Superior temporal gyrus (tissue), 1 donor: ENCODE measurements at regions not wholly inside any gene's neighbourhood (a gene's known extent, or its start where the extent isn't known, plus 50 kb on each side); places are given as distances from the start of the nearest gene placed in this dataset.
"Not testable (repeated sequence)": the region's sequence is repeated elsewhere in the genome, so short reads cannot be mapped to it uniquely, and the experiment has no call there.

Experiments
- DNase-seq: peaks from one replicate; pipeline ENCODE4 v3.0.0-alpha.2; 2016; ENCODE audit errors: extremely low spot score

GRCh38 chr10:46645110-46645509, 66.2 kb downstream of the SYT15 start:
- not testable (repeated sequence) for DNase-seq

GRCh38 chr10:46646132-46646531, 67.2 kb downstream of the SYT15 start:
- DNase-seq: not testable (repeated sequence)

GRCh38 chr10:46650967-46651366, 72.0 kb downstream of the SYT15 start:
- DNase-seq: not testable (repeated sequence)

GRCh38 chr10:46657437-46657836, 78.5 kb downstream of the SYT15 start:
- DNase-seq: not testable (repeated sequence)

- not testable (repeated sequence) for DNase-seq
Observed at GRCh38 chr10:46660027-46660834, 81.3 kb downstream of the SYT15 start.

GRCh38 chr10:46660835-46661164, 81.9 kb downstream of the SYT15 start:
- not testable (repeated sequence) for DNase-seq

- DNase-seq: not testable (repeated sequence)
Observed at GRCh38 chr10:46665536-46665935, 86.6 kb downstream of the SYT15 start.

GRCh38 chr10:46668357-46668997, 89.5 kb downstream of the SYT15 start:
- not testable (repeated sequence) for DNase-seq

GRCh38 chr10:46677836-46678435, 99.0 kb downstream of the SYT15 start:
- DNase-seq: not testable (repeated sequence)

- DNase-seq: not testable (repeated sequence)
Observed at GRCh38 chr10:46691397-46691796, 112.5 kb downstream of the SYT15 start.

GRCh38 chr10:46693218-46693617, 114.3 kb downstream of the SYT15 start:
- not testable (repeated sequence) for DNase-seq

GRCh38 chr10:46717264-46717663, 138.3 kb downstream of the SYT15 start:
- DNase-seq: not testable (repeated sequence)

GRCh38 chr10:46718014-46718413, 139.1 kb downstream of the SYT15 start:
- not testable (repeated sequence) for DNase-seq

- DNase-seq: peak; percentile 12
Observed at GRCh38 chr10:46720386-46720785, 141.5 kb downstream of the SYT15 start.

- DNase-seq: peak; percentile 1
Observed at GRCh38 chr10:46720811-46721518, 142.0 kb downstream of the SYT15 start.

GRCh38 chr10:46724258-46724657, 145.3 kb downstream of the SYT15 start:
- DNase-seq: not testable (repeated sequence)

GRCh38 chr10:46728359-46728758, 149.4 kb downstream of the SYT15 start:
- DNase-seq: not testable (repeated sequence)

- DNase-seq: not testable (repeated sequence)
Observed at GRCh38 chr10:46730729-46731128, 151.8 kb downstream of the SYT15 start.

GRCh38 chr10:46733635-46734261, 154.8 kb downstream of the SYT15 start:
- not testable (repeated sequence) for DNase-seq

GRCh38 chr10:46734262-46734642, 155.3 kb downstream of the SYT15 start:
- not testable (repeated sequence) for DNase-seq

- DNase-seq: not testable (repeated sequence)
Observed at GRCh38 chr10:46739919-46740318, 161.0 kb downstream of the SYT15 start.
